ENCODE measurements at regions not wholly inside any gene's neighbourhood (a gene's known extent, or its start where the extent isn't known, plus 50 kb on each side); places are given as distances from the start of the nearest gene placed in this dataset.

- DNase-seq = no peak
- Histone ChIP-seq H3K27ac (no peak overlapping the region), H3K4me1 (no peaks in the 10 kb centered on the region), H3K4me3 (no peak overlapping the region), H3K9me3 (no peaks in the 10 kb centered on the region), H3K27me3 (no peaks in the 10 kb centered on the region), H3K36me3 (no peaks in the 10 kb centered on the region)
- WGBS (ENCODE audit: insufficient coverage, low coverage, low lambda C conversion rate, missing lambda C conversion rate) = 83% methylated on average over 6 of the region's 6 CpGs
- intact Hi-C loops (cut with DNase I) = no loop called here
- TF ChIP-seq POLR2A (IDR thresholded peaks at IDR 0.05) (no peak), CTCF (IDR thresholded peaks at IDR 0.05) (no peak)
- no peak for ATAC-seq
Measured at GRCh38 chr1:55547405-55547804, 332.2 kb upstream of the USP24 start.

GRCh38 chr1:55546553-55546952 lies 331.4 kb upstream of the USP24 start:
- Histone ChIP-seq H3K27ac (no peak overlapping the region), H3K4me3 (no peak overlapping the region), H3K4me1 (no peaks in the 10 kb centered on the region), H3K27me3 (no peaks in the 10 kb centered on the region), H3K9me3 (no peaks in the 10 kb centered on the region), H3K36me3 (no peaks in the 10 kb centered on the region)
- 62% methylated on average over 1 of the region's 1 CpG for WGBS (ENCODE audit: insufficient coverage, low coverage, low lambda C conversion rate, missing lambda C conversion rate)
- ATAC-seq (no peak), DNase-seq (no peak)
- no peak for TF ChIP-seq POLR2A (IDR thresholded peaks at IDR 0.05)
- no peak for TF ChIP-seq CTCF (IDR thresholded peaks at IDR 0.05)
- intact Hi-C loops (cut with DNase I) = no loop called here

GRCh38 chr1:55544826-55545225 lies 329.7 kb upstream of the USP24 start:
- H3K27ac ChIP-seq = no peak overlapping the region
- no peaks in the 10 kb centered on the region for H3K9me3 ChIP-seq
- H3K36me3 ChIP-seq = no peaks in the 10 kb centered on the region
- no peaks in the 10 kb centered on the region for H3K27me3 ChIP-seq
- H3K4me1 ChIP-seq = no peaks in the 10 kb centered on the region
- ATAC-seq (no peak), DNase-seq (no peak)
- no peak overlapping the region for H3K4me3 ChIP-seq
- intact Hi-C loops (cut with DNase I) = no loop called here
- WGBS (ENCODE audit: insufficient coverage, low coverage, low lambda C conversion rate, missing lambda C conversion rate) = 75% methylated on average over 3 of the region's 3 CpGs
- TF ChIP-seq CTCF (IDR thresholded peaks at IDR 0.05) (no peak), POLR2A (IDR thresholded peaks at IDR 0.05) (no peak)

GRCh38 chr1:55542901-55543504 lies 327.8 kb upstream of the USP24 start:
- no peak for DNase-seq
- no peak for ATAC-seq

More at GRCh38 chr1:55542901-55543504, 327.8 kb upstream of the USP24 start:
- H3K4me1 ChIP-seq = no peaks in the 10 kb centered on the region
- H3K27me3 ChIP-seq = no peaks in the 10 kb centered on the region
- no peak for TF ChIP-seq POLR2A (IDR thresholded peaks at IDR 0.05)
- TF ChIP-seq CTCF (IDR thresholded peaks at IDR 0.05) = no peak
- H3K36me3 ChIP-seq = no peaks in the 10 kb centered on the region
- intact Hi-C loops (cut with DNase I) = no loop called here
- no peak overlapping the region for H3K27ac ChIP-seq
- no peak overlapping the region for H3K4me3 ChIP-seq
- no peaks in the 10 kb centered on the region for H3K9me3 ChIP-seq
